GM19099 (cell line): ENCODE measurements at regions not wholly inside any gene's neighbourhood (a gene's known extent, or its start where the extent isn't known, plus 50 kb on each side); places are given as distances from the start of the nearest gene placed in this dataset.

ENCODE experiments used
- POLR2A ChIP-seq: IDR thresholded peaks from 3 replicates; pipeline ENCODE4 v1.6.1; 2011; ENCODE audit warnings: low read depth; ENCODE audit not compliant: insufficient read length; ENCODE audit errors: extremely low read depth

- TF ChIP-seq POLR2A: no peak
These were observed 157.0 kb downstream of the C16orf95 start for GRCh38 chr16:87160234-87160636.

- no peak for TF ChIP-seq POLR2A
These were observed 156.4 kb downstream of the C16orf95 start for GRCh38 chr16:87160701-87161337.

- no peak for TF ChIP-seq POLR2A
These were observed 155.1 kb downstream of the C16orf95 start for GRCh38 chr16:87161822-87162676.

- TF ChIP-seq POLR2A: no peak
These were observed 153.6 kb downstream of the C16orf95 start for GRCh38 chr16:87163637-87164036.

- TF ChIP-seq POLR2A: no peak
These were observed 152.0 kb downstream of the C16orf95 start for GRCh38 chr16:87165151-87165550.

- TF ChIP-seq POLR2A: no peak
These were observed 151.3 kb downstream of the C16orf95 start for GRCh38 chr16:87165885-87166284.

- no peak for TF ChIP-seq POLR2A
These were observed 150.9 kb downstream of the C16orf95 start for GRCh38 chr16:87166321-87166720.

GRCh38 chr16:87166934-87167333 is 150.3 kb downstream of the C16orf95 start:
- TF ChIP-seq POLR2A: no peak

GRCh38 chr16:87169509-87169995 is 147.6 kb downstream of the C16orf95 start:
- no peak for TF ChIP-seq POLR2A

- no peak for TF ChIP-seq POLR2A
These were observed 146.9 kb downstream of the C16orf95 start for GRCh38 chr16:87170310-87170709.

- TF ChIP-seq POLR2A: no peak
These were observed 145.5 kb downstream of the C16orf95 start for GRCh38 chr16:87171723-87172122.

- TF ChIP-seq POLR2A: no peak
These were observed 144.6 kb downstream of the C16orf95 start for GRCh38 chr16:87172632-87173031.

GRCh38 chr16:87173294-87173893 is 143.8 kb downstream of the C16orf95 start:
- no peak for TF ChIP-seq POLR2A

GRCh38 chr16:87174061-87174460 is 143.1 kb downstream of the C16orf95 start:
- TF ChIP-seq POLR2A: no peak

GRCh38 chr16:87176735-87177134 is 140.5 kb downstream of the C16orf95 start:
- no peak for TF ChIP-seq POLR2A

GRCh38 chr16:87177673-87178072 is 139.5 kb downstream of the C16orf95 start:
- no peak for TF ChIP-seq POLR2A

GRCh38 chr16:87178177-87178863 is 138.9 kb downstream of the C16orf95 start:
- no peak for TF ChIP-seq POLR2A
